Pancreas (tissue), 10 donors: ENCODE measurements at regions not wholly inside any gene's neighbourhood (a gene's known extent, or its start where the extent isn't known, plus 50 kb on each side); places are given as distances from the start of the nearest gene placed in this dataset.

Experiments
- ATAC-seq, 4 donors: fragments of 200-7000 bp; cut with Tn5 transposase; one replicate each; pipeline versions ENCODE4 v1.8.0 to v1.9.1; 2020; ENCODE audit warnings: mild to moderate bottlenecking in 4 of 4, moderate library complexity in 4 of 4
- DNase-seq, 6 donors: peaks; one replicate each; pipeline ENCODE4 v3.0.0-alpha.2; 2020
- FAIRE-seq: peaks from 2 replicates; lab custom pipeline; 2012; peaks lifted over from hg19 to GRCh38; lab: Jason Lieb, UNC
- H3K27ac ChIP-seq, 4 donors: fragments of 200-600 bp; sonication (generic); 1 replicate in 3 of 4; 2 replicates in 1 of 4; pipeline versions ENCODE4 v1.5.0 to v1.8.0; 2020
- H3K27me3 ChIP-seq, 4 donors: fragments of 200-600 bp; one replicate each; pipeline ENCODE4 v1.8.0; 2021
- H3K36me3 ChIP-seq, 3 donors: fragments of 200-600 bp; sonication (generic) in 1 of 3; one replicate each; pipeline versions ENCODE4 v1.5.0 to v1.8.0; 2020 to 2021
- H3K4me1 ChIP-seq, 3 donors: fragments of 200-600 bp; one replicate each; pipeline ENCODE4 v1.8.0; 2021
- H3K4me3 ChIP-seq, 4 donors: fragments of 200-600 bp; sonication (generic) in 2 of 4; one replicate each; pipeline versions ENCODE4 v1.5.0 to v1.8.0; 2020 to 2021
- H3K9me3 ChIP-seq, 4 donors: fragments of 200-600 bp; one replicate each; pipeline ENCODE4 v1.8.0; 2021
- WGBS, 2 donors: extraction: QIAGEN DNeasy Blood & Tissue Kit; methylation state at CpG; one replicate each; pipeline ENCODE4 v1.1.7; 2013; 5-methylcytosine and 5-hydroxymethylcytosine counted together
- intact Hi-C, 3 donors: fragments of 100-400 bp; cut with DNase I; formaldehyde crosslinking; loops; one replicate each; pipeline versions ENCODE4 v1.11.1 to v1.14.2; 2022
- TF ChIP-seq, protein P1 (sequence below), 4 donors: fragments of 200-600 bp; sonication (generic) in 3 of 4; IDR thresholded peaks; one replicate each; pipeline versions ENCODE4 v1.5.0 to v1.8.0; 2021; ENCODE audit warnings: antibody characterized with exemption in 4 of 4
- donor health status: healthy with polysubstance abuse.
- donor health status: DM: no; HTN: no; CAD: no; lungs with moderate emphysema.
- donor health status: DM: no; HTN: no; CAD: no.
- donor health status: control.
- donor health status: control.
- donor health status: Bipolar disorder and iron deficiency.
- donor health status: DM: yes; HTN: yes; CAD: no.
- donor health status: DM: no; HTN: no; CAD: no.
- donor health status: DM: no; HTN: no; CAD: no.
- donor health status: DM: yes; HTN: yes; CAD: no.

DNA sequence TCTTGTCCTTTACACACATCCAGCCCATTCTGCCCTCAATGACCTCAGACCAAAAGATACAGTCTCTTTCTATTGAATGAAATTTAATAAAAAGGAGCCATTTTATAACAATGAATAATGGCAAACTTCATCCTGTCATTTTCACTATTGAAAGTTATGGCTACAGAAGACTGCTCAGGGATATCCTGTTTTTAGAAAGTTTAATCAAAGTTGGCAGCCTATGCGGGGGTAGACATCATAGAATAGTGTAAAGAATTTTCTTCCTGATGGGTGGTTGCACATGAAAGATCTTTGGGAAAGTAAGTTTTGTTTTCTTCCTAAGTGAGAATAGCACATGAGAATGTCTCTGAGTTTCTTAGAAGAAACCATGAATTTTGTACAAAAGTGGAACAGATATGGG lies 670.4 kb upstream of the CDH6 start:
- WGBS, 2 donors: 46 to 57% methylated on average over 1 of the region's 1 CpG
- Histone ChIP-seq H3K4me1 (no peaks in the 10 kb centered on the region), H3K36me3 (no peaks in the 10 kb centered on the region), H3K9me3 (no peaks in the 10 kb centered on the region), H3K27me3 (no peaks in the 10 kb centered on the region), H3K27ac (no peak overlapping the region), H3K4me3 (no peak overlapping the region)
- ATAC-seq: no peak
- no peak for DNase-seq
- intact Hi-C loops: no loop called here
- no peak for FAIRE-seq
- TF ChIP-seq, protein P1, sequence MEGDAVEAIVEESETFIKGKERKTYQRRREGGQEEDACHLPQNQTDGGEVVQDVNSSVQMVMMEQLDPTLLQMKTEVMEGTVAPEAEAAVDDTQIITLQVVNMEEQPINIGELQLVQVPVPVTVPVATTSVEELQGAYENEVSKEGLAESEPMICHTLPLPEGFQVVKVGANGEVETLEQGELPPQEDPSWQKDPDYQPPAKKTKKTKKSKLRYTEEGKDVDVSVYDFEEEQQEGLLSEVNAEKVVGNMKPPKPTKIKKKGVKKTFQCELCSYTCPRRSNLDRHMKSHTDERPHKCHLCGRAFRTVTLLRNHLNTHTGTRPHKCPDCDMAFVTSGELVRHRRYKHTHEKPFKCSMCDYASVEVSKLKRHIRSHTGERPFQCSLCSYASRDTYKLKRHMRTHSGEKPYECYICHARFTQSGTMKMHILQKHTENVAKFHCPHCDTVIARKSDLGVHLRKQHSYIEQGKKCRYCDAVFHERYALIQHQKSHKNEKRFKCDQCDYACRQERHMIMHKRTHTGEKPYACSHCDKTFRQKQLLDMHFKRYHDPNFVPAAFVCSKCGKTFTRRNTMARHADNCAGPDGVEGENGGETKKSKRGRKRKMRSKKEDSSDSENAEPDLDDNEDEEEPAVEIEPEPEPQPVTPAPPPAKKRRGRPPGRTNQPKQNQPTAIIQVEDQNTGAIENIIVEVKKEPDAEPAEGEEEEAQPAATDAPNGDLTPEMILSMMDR (IDR thresholded peaks at IDR 0.05): no peak

DNA sequence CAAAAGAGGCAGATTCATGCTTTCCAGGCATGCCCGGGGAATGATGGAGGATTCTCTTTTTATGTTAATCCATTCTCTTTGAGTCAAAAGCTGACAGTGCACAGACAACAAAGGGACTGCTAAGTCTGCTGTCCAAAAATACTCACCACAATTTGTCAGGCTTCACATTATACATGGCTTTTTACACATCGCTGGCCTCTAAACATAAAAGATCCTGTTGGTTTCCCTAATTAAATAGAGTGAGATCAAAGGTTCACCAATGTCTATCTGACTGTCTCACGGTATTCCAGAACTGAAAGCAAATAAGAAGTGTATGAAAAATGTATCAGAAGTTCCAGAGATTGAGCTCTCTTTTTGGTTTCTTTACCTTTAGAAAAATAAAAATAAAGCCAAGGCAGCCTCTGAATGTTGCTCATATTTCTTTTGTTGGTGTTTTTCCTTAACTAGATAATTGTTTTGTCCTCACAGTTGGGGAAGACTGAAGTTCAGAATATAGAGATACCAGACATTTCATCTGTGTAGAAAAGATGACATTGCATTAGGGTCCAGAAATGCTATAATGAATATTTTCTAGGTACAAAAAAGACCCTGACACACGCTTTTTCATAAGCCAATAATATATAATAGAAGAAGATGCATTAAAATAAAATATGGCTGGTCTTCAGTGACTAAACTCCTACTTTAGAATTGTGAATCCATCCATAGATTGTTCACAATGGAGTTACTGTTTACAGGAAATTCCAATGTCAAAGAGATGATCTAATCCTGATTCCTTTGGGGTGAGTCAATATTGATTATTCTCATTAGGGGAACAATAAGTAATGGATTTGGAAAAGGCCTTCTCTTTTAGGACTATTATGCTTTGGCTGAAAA lies 688.2 kb upstream of the CDH6 start:
- WGBS, 2 donors: 28 to 29% methylated on average over 4 of the region's 4 CpGs
- Histone ChIP-seq H3K9me3 (no peaks in the 10 kb centered on the region), H3K27me3 (no peaks in the 10 kb centered on the region), H3K4me1 (no peaks in the 10 kb centered on the region), H3K27ac (peak overlapping the region in 2 of 4 donors; percentile 0 to 13), H3K36me3 (no peaks in the 10 kb centered on the region), H3K4me3 (no peak overlapping the region)
- DNase-seq (no peak), ATAC-seq (peak in 2 of 4 donors; percentile 32 to 63), FAIRE-seq (no peak)
- intact Hi-C loops: no loop called here
- TF ChIP-seq, protein P1 (IDR thresholded peaks at IDR 0.05): no peak

DNA sequence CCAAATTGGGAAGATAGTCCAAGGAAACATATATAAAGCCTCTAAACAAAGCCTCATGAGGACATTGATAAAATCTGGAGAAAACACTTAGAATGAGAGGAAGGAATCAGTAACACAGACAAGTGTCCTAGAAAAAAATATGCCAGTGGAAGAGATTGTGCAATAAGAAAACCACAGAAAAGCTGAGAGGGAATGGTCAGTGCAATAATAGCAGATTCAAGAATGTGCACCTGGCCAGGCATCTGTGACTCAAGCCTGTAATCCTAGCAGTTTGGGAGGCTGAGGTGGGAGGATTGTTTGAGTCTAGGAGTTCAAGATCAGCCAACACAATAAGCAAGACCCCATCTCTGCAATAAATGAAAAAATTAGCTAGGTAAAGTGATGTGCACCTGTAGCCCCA lies 691.2 kb upstream of the CDH6 start:
- Histone ChIP-seq H3K27ac (no peak overlapping the region), H3K36me3 (no peaks in the 10 kb centered on the region), H3K4me1 (no peaks in the 10 kb centered on the region), H3K9me3 (no peaks in the 10 kb centered on the region), H3K4me3 (no peak overlapping the region), H3K27me3 (no peaks in the 10 kb centered on the region)
- DNase-seq: no peak
- intact Hi-C loops: no loop called here
- FAIRE-seq: no peak
- TF ChIP-seq, protein P1 (IDR thresholded peaks at IDR 0.05): no peak
- no peak for ATAC-seq

DNA sequence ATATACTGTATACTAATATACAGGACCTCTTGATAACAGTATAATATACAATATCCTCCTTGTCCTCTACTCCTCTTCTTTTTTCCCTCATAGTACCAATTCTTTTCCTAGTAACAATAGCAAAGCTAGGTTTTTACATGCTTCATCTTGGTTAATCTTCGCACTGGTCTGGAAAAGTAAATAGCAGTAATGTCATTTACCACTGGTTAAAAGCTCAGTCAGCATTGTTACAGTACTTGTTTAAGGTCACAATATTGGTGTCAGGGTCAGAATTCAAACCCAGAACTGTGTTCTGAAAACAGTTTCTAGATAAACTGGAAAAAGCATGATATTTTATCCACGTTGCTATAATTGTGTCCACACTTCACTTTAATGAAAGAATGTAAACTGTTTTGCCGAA lies 692.4 kb upstream of the CDH6 start:
- TF ChIP-seq, protein P1 (IDR thresholded peaks at IDR 0.05): no peak
- ATAC-seq (no peak), FAIRE-seq (no peak), DNase-seq (no peak)
- intact Hi-C loops: no loop called here
- Histone ChIP-seq H3K27me3 (no peaks in the 10 kb centered on the region), H3K4me3 (no peak overlapping the region), H3K9me3 (no peaks in the 10 kb centered on the region), H3K36me3 (no peaks in the 10 kb centered on the region), H3K4me1 (no peaks in the 10 kb centered on the region), H3K27ac (no peak overlapping the region)
- 43 to 47% methylated on average over 3 of the region's 3 CpGs for WGBS, 2 donors

DNA sequence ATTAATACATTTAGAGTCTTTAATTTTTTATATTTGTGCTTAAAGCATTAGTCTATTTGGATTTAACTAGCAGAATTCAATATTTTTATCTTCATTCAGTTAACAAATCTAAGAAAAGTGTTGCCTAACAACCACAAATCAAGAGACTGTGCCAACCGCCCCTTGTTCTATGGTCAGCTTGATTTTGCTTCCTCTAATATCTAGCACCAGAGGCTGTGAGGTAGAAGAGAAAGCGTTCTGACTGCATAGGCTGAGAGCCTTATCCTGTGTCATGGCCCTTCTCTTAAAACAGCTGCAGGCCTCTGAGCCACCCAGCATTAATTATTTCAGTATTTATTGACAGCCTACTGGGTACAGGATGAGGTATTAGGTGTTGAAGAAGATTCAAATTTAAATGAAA lies 693.0 kb upstream of the CDH6 start:
- H3K4me1 ChIP-seq: no peaks in the 10 kb centered on the region
- no peak for DNase-seq
- no peaks in the 10 kb centered on the region for H3K36me3 ChIP-seq
- no peak overlapping the region for H3K27ac ChIP-seq
- no peak overlapping the region for H3K4me3 ChIP-seq
- H3K27me3 ChIP-seq: no peaks in the 10 kb centered on the region
- WGBS, 2 donors: 56 to 61% methylated on average over 2 of the region's 2 CpGs
- intact Hi-C loops: no loop called here
- no peak for FAIRE-seq
- TF ChIP-seq, protein P1 (IDR thresholded peaks at IDR 0.05): no peak
- ATAC-seq: no peak
- H3K9me3 ChIP-seq: no peaks in the 10 kb centered on the region
